ENCODE measurements at regions not wholly inside any gene's neighbourhood (a gene's known extent, or its start where the extent isn't known, plus 50 kb on each side); places are given as distances from the start of the nearest gene placed in this dataset.

- Histone ChIP-seq H3K9ac (ENCODE audit: low read length) (no peak overlapping the region), H3K36me3 (ENCODE audit: control insufficient read depth, insufficient read depth, low read length, severe bottlenecking) (no peaks in the 10 kb centered on the region), H3K4me1 (ENCODE audit: control insufficient read depth, insufficient read depth, low read length) (no peaks in the 10 kb centered on the region), H3K27me3 (replicated peaks; ENCODE audit: control insufficient read depth, insufficient read depth, low read length) (no peaks in the 10 kb centered on the region), H3K4me3 (ENCODE audit: low read length) (no peak overlapping the region), H3K9me3 (ENCODE audit: control insufficient read depth, low read length) (no peaks in the 10 kb centered on the region)
- no peak for DNase-seq (ENCODE audit: low read depth)
Observed at GRCh38 chr6:120411394-120411793, 922.9 kb downstream of the TBC1D32 start.

- Histone ChIP-seq H3K27me3 (replicated peaks; ENCODE audit: control insufficient read depth, insufficient read depth, low read length) (no peaks in the 10 kb centered on the region), H3K9me3 (ENCODE audit: control insufficient read depth, low read length) (no peaks in the 10 kb centered on the region), H3K4me3 (ENCODE audit: low read length) (no peak overlapping the region), H3K4me1 (ENCODE audit: control insufficient read depth, insufficient read depth, low read length) (no peaks in the 10 kb centered on the region), H3K36me3 (ENCODE audit: control insufficient read depth, insufficient read depth, low read length, severe bottlenecking) (no peaks in the 10 kb centered on the region), H3K9ac (ENCODE audit: low read length) (no peak overlapping the region)
- no peak for DNase-seq (ENCODE audit: low read depth)
Observed at GRCh38 chr6:120410586-120410985, 923.7 kb downstream of the TBC1D32 start.

GRCh38 chr6:120407696-120408095, 926.6 kb downstream of the TBC1D32 start:
- H3K36me3 ChIP-seq (ENCODE audit: control insufficient read depth, insufficient read depth, low read length, severe bottlenecking): no peaks in the 10 kb centered on the region
- no peaks in the 10 kb centered on the region for H3K9me3 ChIP-seq (ENCODE audit: control insufficient read depth, low read length)
- no peak overlapping the region for H3K4me3 ChIP-seq (ENCODE audit: low read length)
- no peak overlapping the region for H3K9ac ChIP-seq (ENCODE audit: low read length)
- no peaks in the 10 kb centered on the region for H3K4me1 ChIP-seq (ENCODE audit: control insufficient read depth, insufficient read depth, low read length)
- no peak for DNase-seq (ENCODE audit: low read depth)
- H3K27me3 ChIP-seq (replicated peaks; ENCODE audit: control insufficient read depth, insufficient read depth, low read length): no peaks in the 10 kb centered on the region

- H3K36me3 ChIP-seq (ENCODE audit: control insufficient read depth, insufficient read depth, low read length, severe bottlenecking): no peaks in the 10 kb centered on the region
- no peak for DNase-seq (ENCODE audit: low read depth)
- H3K9me3 ChIP-seq (ENCODE audit: control insufficient read depth, low read length): peaks cover 2% of the 10 kb centered on the region
Observed at GRCh38 chr6:120405947-120406346, 928.3 kb downstream of the TBC1D32 start.

DNA sequence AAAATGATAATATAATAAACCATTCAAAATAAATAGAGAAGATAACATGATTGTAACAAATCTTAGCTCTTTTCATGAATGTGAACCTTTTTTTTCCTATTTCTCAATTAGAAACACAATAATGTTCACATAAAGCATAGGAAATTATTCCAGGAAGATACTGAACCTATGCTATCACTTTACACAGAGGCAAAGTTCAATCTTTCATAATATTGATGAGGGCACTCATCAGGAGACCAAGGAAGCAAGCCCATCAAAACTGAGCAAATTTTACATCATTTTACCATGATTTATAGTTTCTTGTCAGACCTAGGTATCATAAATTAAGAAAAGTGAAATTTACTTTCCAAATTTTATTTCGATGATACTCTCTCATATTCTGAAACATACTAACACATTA, 938.5 kb downstream of the TBC1D32 start:
- no peaks in the 10 kb centered on the region for H3K4me1 ChIP-seq (ENCODE audit: control insufficient read depth, insufficient read depth, low read length)
- no peak overlapping the region for H3K9ac ChIP-seq (ENCODE audit: low read length)
- no peaks in the 10 kb centered on the region for H3K36me3 ChIP-seq (ENCODE audit: control insufficient read depth, insufficient read depth, low read length, severe bottlenecking)
- H3K27me3 ChIP-seq (replicated peaks; ENCODE audit: control insufficient read depth, insufficient read depth, low read length): no peaks in the 10 kb centered on the region
- no peaks in the 10 kb centered on the region for H3K9me3 ChIP-seq (ENCODE audit: control insufficient read depth, low read length)
- no peak for DNase-seq (ENCODE audit: low read depth)
- no peak overlapping the region for H3K4me3 ChIP-seq (ENCODE audit: low read length)

More at GRCh38 chr6:120405947-120406346, 928.3 kb downstream of the TBC1D32 start:
- H3K9ac ChIP-seq (ENCODE audit: low read length): no peak overlapping the region
- H3K4me1 ChIP-seq (ENCODE audit: control insufficient read depth, insufficient read depth, low read length): no peaks in the 10 kb centered on the region
- H3K4me3 ChIP-seq (ENCODE audit: low read length): no peak overlapping the region
- no peaks in the 10 kb centered on the region for H3K27me3 ChIP-seq (replicated peaks; ENCODE audit: control insufficient read depth, insufficient read depth, low read length)

GRCh38 chr6:120395330-120395729, 939.0 kb downstream of the TBC1D32 start:
- Histone ChIP-seq H3K36me3 (ENCODE audit: control insufficient read depth, insufficient read depth, low read length, severe bottlenecking) (no peaks in the 10 kb centered on the region), H3K27me3 (replicated peaks; ENCODE audit: control insufficient read depth, insufficient read depth, low read length) (no peaks in the 10 kb centered on the region)
- no peak for DNase-seq (ENCODE audit: low read depth)

DNA sequence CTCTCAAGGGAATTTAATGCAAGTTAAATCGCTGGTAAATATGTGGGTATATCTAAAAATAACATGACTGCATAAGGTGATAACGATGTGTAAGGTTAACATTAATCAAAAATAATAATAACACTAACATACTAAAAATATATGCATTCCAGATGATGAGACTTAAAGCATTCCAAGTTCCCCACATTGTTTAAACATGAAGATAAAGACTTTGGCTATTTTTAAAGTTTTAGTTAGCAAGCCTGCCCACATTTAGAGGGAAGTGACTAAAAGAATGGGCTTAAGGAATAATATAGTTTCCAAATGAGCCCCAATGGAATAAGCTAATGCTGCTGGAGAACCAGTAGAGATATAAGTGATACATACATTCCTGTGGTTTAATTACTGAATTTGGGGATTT, 941.3 kb downstream of the TBC1D32 start:
- Histone ChIP-seq H3K9ac (ENCODE audit: low read length) (no peak overlapping the region), H3K9me3 (ENCODE audit: control insufficient read depth, low read length) (no peaks in the 10 kb centered on the region), H3K36me3 (ENCODE audit: control insufficient read depth, insufficient read depth, low read length, severe bottlenecking) (no peaks in the 10 kb centered on the region), H3K27me3 (replicated peaks; ENCODE audit: control insufficient read depth, insufficient read depth, low read length) (no peaks in the 10 kb centered on the region), H3K4me3 (ENCODE audit: low read length) (no peak overlapping the region), H3K4me1 (ENCODE audit: control insufficient read depth, insufficient read depth, low read length) (no peaks in the 10 kb centered on the region)
- no peak for DNase-seq (ENCODE audit: low read depth)

More at GRCh38 chr6:120395330-120395729, 939.0 kb downstream of the TBC1D32 start:
- Histone ChIP-seq H3K4me3 (ENCODE audit: low read length) (no peak overlapping the region), H3K9me3 (ENCODE audit: control insufficient read depth, low read length) (no peaks in the 10 kb centered on the region), H3K4me1 (ENCODE audit: control insufficient read depth, insufficient read depth, low read length) (no peaks in the 10 kb centered on the region), H3K9ac (ENCODE audit: low read length) (no peak overlapping the region)

DNA sequence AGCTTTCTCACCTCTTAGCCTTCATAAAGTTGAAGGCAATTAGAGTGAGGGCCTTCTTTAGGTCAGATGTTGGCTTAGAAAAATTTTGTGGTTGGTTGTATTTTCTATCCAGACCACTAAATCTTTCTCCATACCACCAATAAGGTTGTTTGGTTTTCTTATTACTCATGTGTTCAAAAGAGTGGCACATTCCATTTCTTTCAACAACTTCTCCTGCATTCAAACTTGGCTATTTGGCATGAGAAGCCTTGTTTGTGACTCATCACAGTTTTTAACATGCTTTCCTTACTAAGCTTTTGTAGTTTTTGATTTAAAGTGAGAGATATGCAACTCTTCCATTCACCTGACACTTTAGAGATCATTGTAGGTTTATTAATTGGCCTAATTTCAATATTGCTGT, 949.6 kb downstream of the TBC1D32 start:
- no peak overlapping the region for H3K9ac ChIP-seq (ENCODE audit: low read length)
- H3K9me3 ChIP-seq (ENCODE audit: control insufficient read depth, low read length): no peaks in the 10 kb centered on the region
- no peak for DNase-seq (ENCODE audit: low read depth)
- H3K27me3 ChIP-seq (replicated peaks; ENCODE audit: control insufficient read depth, insufficient read depth, low read length): no peaks in the 10 kb centered on the region
- no peaks in the 10 kb centered on the region for H3K4me1 ChIP-seq (ENCODE audit: control insufficient read depth, insufficient read depth, low read length)
- no peak overlapping the region for H3K4me3 ChIP-seq (ENCODE audit: low read length)
- no peaks in the 10 kb centered on the region for H3K36me3 ChIP-seq (ENCODE audit: control insufficient read depth, insufficient read depth, low read length, severe bottlenecking)

GRCh38 chr6:120383681-120384080, 950.6 kb downstream of the TBC1D32 start:
- no peak for DNase-seq (ENCODE audit: low read depth)
- no peaks in the 10 kb centered on the region for H3K4me1 ChIP-seq (ENCODE audit: control insufficient read depth, insufficient read depth, low read length)
- H3K27me3 ChIP-seq (replicated peaks; ENCODE audit: control insufficient read depth, insufficient read depth, low read length): no peaks in the 10 kb centered on the region
- no peak overlapping the region for H3K4me3 ChIP-seq (ENCODE audit: low read length)
- H3K9me3 ChIP-seq (ENCODE audit: control insufficient read depth, low read length): no peaks in the 10 kb centered on the region
- H3K9ac ChIP-seq (ENCODE audit: low read length): no peak overlapping the region
- H3K36me3 ChIP-seq (ENCODE audit: control insufficient read depth, insufficient read depth, low read length, severe bottlenecking): no peaks in the 10 kb centered on the region

DNA sequence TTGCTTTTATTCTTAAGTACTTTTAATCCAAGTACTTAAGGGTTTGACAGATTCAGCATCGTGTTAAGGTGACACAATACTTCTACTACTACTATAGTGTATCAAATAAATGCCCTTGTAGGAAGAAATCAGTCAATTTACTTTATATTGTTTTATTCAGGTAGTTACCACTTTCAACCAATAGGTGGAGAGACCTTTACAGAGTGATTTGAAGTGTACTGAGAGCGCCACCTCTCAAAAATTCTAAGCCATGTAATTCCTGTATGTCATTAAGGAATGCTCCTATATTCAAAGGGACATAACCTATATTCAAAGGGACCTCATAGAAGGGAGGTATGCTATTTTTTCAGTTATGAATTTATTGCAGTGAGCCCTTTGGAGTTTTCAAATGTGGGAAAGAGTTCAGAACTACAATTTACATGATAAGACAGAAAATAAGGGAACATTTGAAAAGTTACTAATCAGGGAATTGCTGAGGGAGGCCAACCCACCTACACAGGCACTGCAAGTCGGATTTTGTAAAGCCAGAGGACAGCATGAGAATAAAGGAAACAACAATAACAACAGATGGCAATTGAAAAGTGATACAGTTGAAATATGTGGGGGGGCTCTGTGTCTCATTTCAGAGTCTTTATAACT, 955.6 kb downstream of the TBC1D32 start:
- no peaks in the 10 kb centered on the region for H3K9me3 ChIP-seq (ENCODE audit: control insufficient read depth, low read length)
- no peak overlapping the region for H3K9ac ChIP-seq (ENCODE audit: low read length)
- DNase-seq (ENCODE audit: low read depth): peak; percentile 1

DNA sequence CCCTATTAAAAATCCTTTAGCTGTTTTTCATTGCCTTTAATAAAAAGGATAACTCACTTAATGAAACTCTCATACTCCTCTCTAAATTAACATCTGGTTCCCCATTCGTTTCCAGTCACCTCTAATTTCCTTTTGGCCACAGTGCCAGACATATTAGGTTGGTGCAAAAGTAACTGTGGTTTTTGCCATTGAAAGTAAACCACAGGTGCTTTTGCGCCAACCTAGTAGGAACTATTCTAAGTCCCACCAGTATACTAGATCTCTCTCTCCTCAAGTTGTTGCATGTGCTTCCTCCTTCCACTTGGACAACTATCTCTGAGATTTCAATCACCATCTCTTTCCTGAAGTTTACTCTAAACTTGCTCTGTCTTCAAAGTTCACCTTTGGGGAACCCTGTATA, 961.1 kb downstream of the TBC1D32 start:
- Histone ChIP-seq H3K9ac (ENCODE audit: low read length) (no peak overlapping the region), H3K9me3 (ENCODE audit: control insufficient read depth, low read length) (no peaks in the 10 kb centered on the region), H3K4me3 (ENCODE audit: low read length) (no peak overlapping the region), H3K36me3 (ENCODE audit: control insufficient read depth, insufficient read depth, low read length, severe bottlenecking) (no peaks in the 10 kb centered on the region), H3K27me3 (replicated peaks; ENCODE audit: control insufficient read depth, insufficient read depth, low read length) (no peaks in the 10 kb centered on the region), H3K4me1 (ENCODE audit: control insufficient read depth, insufficient read depth, low read length) (no peaks in the 10 kb centered on the region)
- no peak for DNase-seq (ENCODE audit: low read depth)

More for the DNA sequence above, 955.6 kb downstream of the TBC1D32 start:
- H3K36me3 ChIP-seq (ENCODE audit: control insufficient read depth, insufficient read depth, low read length, severe bottlenecking): no peaks in the 10 kb centered on the region
- H3K4me1 ChIP-seq (ENCODE audit: control insufficient read depth, insufficient read depth, low read length): no peaks in the 10 kb centered on the region
- H3K4me3 ChIP-seq (ENCODE audit: low read length): no peak overlapping the region
- no peaks in the 10 kb centered on the region for H3K27me3 ChIP-seq (replicated peaks; ENCODE audit: control insufficient read depth, insufficient read depth, low read length)

GRCh38 chr6:120363429-120363828, 970.9 kb downstream of the TBC1D32 start:
- Histone ChIP-seq H3K4me1 (ENCODE audit: control insufficient read depth, insufficient read depth, low read length) (no peaks in the 10 kb centered on the region), H3K4me3 (ENCODE audit: low read length) (no peak overlapping the region), H3K27me3 (replicated peaks; ENCODE audit: control insufficient read depth, insufficient read depth, low read length) (no peaks in the 10 kb centered on the region), H3K9ac (ENCODE audit: low read length) (no peak overlapping the region), H3K36me3 (ENCODE audit: control insufficient read depth, insufficient read depth, low read length, severe bottlenecking) (no peaks in the 10 kb centered on the region), H3K9me3 (ENCODE audit: control insufficient read depth, low read length) (peaks cover 8% of the 10 kb centered on the region)
- DNase-seq (ENCODE audit: low read depth): no peak

Measured in adipocyte (in vitro differentiated cells).